Right forelimb (tissue), 1 donor: ENCODE measurements at regions not wholly inside any gene's neighbourhood (a gene's known extent, or its start where the extent isn't known, plus 50 kb on each side); places are given as distances from the start of the nearest gene placed in this dataset.

Experiments used
- DNase-seq: peaks from one replicate; pipeline ENCODE4 v3.0.0-alpha.2; 2018

GRCh38 chr11:71201936-71202597, 50.3 kb downstream of the SHANK2 start:
- no peak for DNase-seq

GRCh38 chr11:71201231-71201630, 51.1 kb downstream of the SHANK2 start:
- DNase-seq, result no peak

- DNase-seq, result no peak
These were observed 51.6 kb downstream of the SHANK2 start for GRCh38 chr11:71200761-71201160.

- DNase-seq, result no peak
These were observed 52.1 kb downstream of the SHANK2 start for GRCh38 chr11:71200172-71200716.

- no peak for DNase-seq
These were observed 53.1 kb downstream of the SHANK2 start for GRCh38 chr11:71199226-71199820.

GRCh38 chr11:71198823-71199165, 53.6 kb downstream of the SHANK2 start:
- no peak for DNase-seq

- no peak for DNase-seq
These were observed 54.1 kb downstream of the SHANK2 start for GRCh38 chr11:71198141-71198822.

GRCh38 chr11:71197096-71197495, 55.3 kb downstream of the SHANK2 start:
- no peak for DNase-seq

- DNase-seq, result no peak
These were observed 57.7 kb downstream of the SHANK2 start for GRCh38 chr11:71194710-71195109.

GRCh38 chr11:71193431-71193830, 58.9 kb downstream of the SHANK2 start:
- no peak for DNase-seq

- DNase-seq, result no peak
These were observed 59.7 kb downstream of the SHANK2 start for GRCh38 chr11:71192629-71193028.

GRCh38 chr11:71191201-71191600, 61.2 kb downstream of the SHANK2 start:
- no peak for DNase-seq

- no peak for DNase-seq
These were observed 61.8 kb downstream of the SHANK2 start for GRCh38 chr11:71190551-71190950.

GRCh38 chr11:71189768-71190315, 62.5 kb downstream of the SHANK2 start:
- no peak for DNase-seq

GRCh38 chr11:71188886-71189767, 63.2 kb downstream of the SHANK2 start:
- DNase-seq, result no peak

- DNase-seq, result no peak
These were observed 64.3 kb downstream of the SHANK2 start for GRCh38 chr11:71188073-71188472.

GRCh38 chr11:71186806-71187205, 65.6 kb downstream of the SHANK2 start:
- no peak for DNase-seq

GRCh38 chr11:71185411-71185810, 67.0 kb downstream of the SHANK2 start:
- no peak for DNase-seq

- no peak for DNase-seq
These were observed 67.8 kb downstream of the SHANK2 start for GRCh38 chr11:71184421-71185210.

- peak; percentile 12 for DNase-seq
These were observed 68.5 kb downstream of the SHANK2 start for GRCh38 chr11:71183878-71184277.

- peak; percentile 16 for DNase-seq
These were observed 69.3 kb downstream of the SHANK2 start for GRCh38 chr11:71182791-71183677.
